Sigmoid colon (tissue), 6 donors: ENCODE measurements at regions not wholly inside any gene's neighbourhood (a gene's known extent, or its start where the extent isn't known, plus 50 kb on each side); places are given as distances from the start of the nearest gene placed in this dataset.

Experiments
- DNase-seq: peaks from one replicate; pipeline ENCODE4 v3.0.0-alpha.2; 2019
- H3K27ac ChIP-seq, 4 donors: fragments of 200-600 bp; sonication (generic); one replicate each; pipeline ENCODE4 v1.5.1; 2016 to 2019; ENCODE audit warnings: mild to moderate bottlenecking in 1 of 4
- H3K27me3 ChIP-seq, 3 donors: fragments of 200-600 bp; sonication (generic); one replicate each; pipeline ENCODE4 v1.5.1; 2019; ENCODE audit warnings: mild to moderate bottlenecking in 1 of 3
- H3K36me3 ChIP-seq, 4 donors: fragments of 200-600 bp; sonication (generic); one replicate each; pipeline ENCODE4 v1.5.1; 2016 to 2019
- H3K4me1 ChIP-seq, 4 donors: fragments of 200-600 bp; sonication (generic); one replicate each; pipeline ENCODE4 v1.5.1; 2017 to 2019
- H3K4me3 ChIP-seq, 4 donors: fragments of 200-600 bp; sonication (generic); one replicate each; pipeline ENCODE4 v1.5.1; 2017 to 2019; ENCODE audit warnings: mild to moderate bottlenecking in 2 of 4, moderate library complexity in 1 of 4
- H3K9me3 ChIP-seq, 4 donors: fragments of 200-600 bp in 3 of 4; sonication (generic) in 3 of 4; one replicate each; pipeline versions ENCODE4 v1.5.1 to v1.6.1; 2013 to 2019
- CTCF ChIP-seq, 4 experiments: fragments of 450-650 bp in 3 of 4; fragments of 200-600 bp in 1 of 4; IDR thresholded peaks; one replicate each; pipeline ENCODE4 v1.5.1; 2016 to 2019; ENCODE audit warnings: antibody characterized with exemption in 4 of 4, mild to moderate bottlenecking in 3 of 4, moderate library complexity in 2 of 4
- EP300 ChIP-seq, 4 donors: sonication (generic); formaldehyde crosslinking; IDR thresholded peaks; one replicate each; pipeline ENCODE4 v1.6.1; 2017; ENCODE audit warnings: antibody characterized with exemption in 4 of 4
- POLR2A ChIP-seq, 2 donors: fragments of 450-650 bp; IDR thresholded peaks; one replicate each; pipeline ENCODE4 v1.6.1; 2016; ENCODE audit warnings: antibody characterized with exemption in 2 of 2, mild to moderate bottlenecking in 2 of 2, moderate library complexity in 2 of 2
- POLR2AphosphoS5 ChIP-seq, 4 donors: sonication (generic); formaldehyde crosslinking; IDR thresholded peaks; one replicate each; pipeline ENCODE4 v1.6.1; 2017; ENCODE audit warnings: antibody characterized with exemption in 4 of 4
- WGBS, 2 donors: extraction: QIAGEN DNeasy Blood & Tissue Kit; methylation state at CpG; one replicate each; pipeline ENCODE4 v1.1.7; 2013; 5-methylcytosine and 5-hydroxymethylcytosine counted together
- intact Hi-C: fragments of 100-400 bp; cut with DNase I; formaldehyde crosslinking; loops from one replicate; pipeline ENCODE4 v1.15.1; 2023
- donor health status: healthy with polysubstance abuse.
- donor health status: healthy.

GRCh38 chr1:194341587-194341986 lies 1155.2 kb upstream of the B3GALT2 start:
- H3K9me3 ChIP-seq = no peaks in the 10 kb centered on the region
- no peak overlapping the region for H3K27ac ChIP-seq
- no peaks in the 10 kb centered on the region for H3K36me3 ChIP-seq
- H3K27me3 ChIP-seq = no peaks in the 10 kb centered on the region
- H3K4me3 ChIP-seq = no peak overlapping the region
- DNase-seq = no peak
- TF ChIP-seq EP300 (IDR thresholded peaks at IDR 0.05) = no peak
- TF ChIP-seq POLR2AphosphoS5 (IDR thresholded peaks at IDR 0.05) = no peak
- TF ChIP-seq CTCF (IDR thresholded peaks at IDR 0.05) = no peak
- TF ChIP-seq POLR2A (IDR thresholded peaks at IDR 0.05) = no peak
- intact Hi-C loops = no loop called here
- 95 to 99% methylated on average over 1 of the region's 1 CpG for WGBS, 2 donors
- H3K4me1 ChIP-seq = no peaks in the 10 kb centered on the region

GRCh38 chr1:194339471-194339870 lies 1153.1 kb upstream of the B3GALT2 start:
- Histone ChIP-seq H3K4me1 (no peaks in the 10 kb centered on the region), H3K27ac (no peak overlapping the region), H3K4me3 (no peak overlapping the region), H3K9me3 (no peaks in the 10 kb centered on the region), H3K36me3 (no peaks in the 10 kb centered on the region), H3K27me3 (no peaks in the 10 kb centered on the region)
- no peak for DNase-seq
- intact Hi-C loops = no loop called here
- 77 to 87% methylated on average over 2 of the region's 2 CpGs for WGBS, 2 donors
- TF ChIP-seq CTCF (IDR thresholded peaks at IDR 0.05) = no peak
- TF ChIP-seq EP300 (IDR thresholded peaks at IDR 0.05) = no peak
- no peak for TF ChIP-seq POLR2A (IDR thresholded peaks at IDR 0.05)
- no peak for TF ChIP-seq POLR2AphosphoS5 (IDR thresholded peaks at IDR 0.05)

- Histone ChIP-seq H3K9me3 (no peaks in the 10 kb centered on the region), H3K4me3 (no peak overlapping the region), H3K27me3 (no peaks in the 10 kb centered on the region), H3K4me1 (no peaks in the 10 kb centered on the region), H3K27ac (no peak overlapping the region), H3K36me3 (no peaks in the 10 kb centered on the region)
- TF ChIP-seq POLR2A (IDR thresholded peaks at IDR 0.05) (no peak), POLR2AphosphoS5 (IDR thresholded peaks at IDR 0.05) (no peak), EP300 (IDR thresholded peaks at IDR 0.05) (no peak), CTCF (IDR thresholded peaks at IDR 0.05) (no peak)
- intact Hi-C loops = no loop called here
- DNase-seq = no peak
- whole genome bisulfite sequencing, 2 donors = 36 to 46% methylated on average over 1 of the region's 1 CpG
These were observed 1152.0 kb upstream of the B3GALT2 start for GRCh38 chr1:194338241-194338948.

- no peaks in the 10 kb centered on the region for H3K27me3 ChIP-seq
- intact Hi-C loops = no loop called here
- H3K36me3 ChIP-seq = no peaks in the 10 kb centered on the region
- DNase-seq = no peak
- H3K4me3 ChIP-seq = no peak overlapping the region
- no peaks in the 10 kb centered on the region for H3K4me1 ChIP-seq
- no peak for TF ChIP-seq CTCF (IDR thresholded peaks at IDR 0.05)
- TF ChIP-seq POLR2A (IDR thresholded peaks at IDR 0.05) = no peak
- TF ChIP-seq POLR2AphosphoS5 (IDR thresholded peaks at IDR 0.05) = no peak
- H3K27ac ChIP-seq = no peak overlapping the region
- WGBS, 2 donors = 92 to 96% methylated on average over 3 of the region's 3 CpGs
- no peaks in the 10 kb centered on the region for H3K9me3 ChIP-seq
These were observed 1146.8 kb upstream of the B3GALT2 start for GRCh38 chr1:194333240-194333639.

- Histone ChIP-seq H3K36me3 (no peaks in the 10 kb centered on the region), H3K27ac (no peak overlapping the region), H3K27me3 (no peaks in the 10 kb centered on the region), H3K9me3 (no peaks in the 10 kb centered on the region), H3K4me1 (no peaks in the 10 kb centered on the region), H3K4me3 (no peak overlapping the region)
- intact Hi-C loops = no loop called here
- TF ChIP-seq POLR2AphosphoS5 (IDR thresholded peaks at IDR 0.05) = no peak
- TF ChIP-seq CTCF (IDR thresholded peaks at IDR 0.05) = no peak
- TF ChIP-seq POLR2A (IDR thresholded peaks at IDR 0.05) = no peak
- no peak for TF ChIP-seq EP300 (IDR thresholded peaks at IDR 0.05)
- WGBS, 2 donors = 90 to 91% methylated on average over 2 of the region's 2 CpGs
- DNase-seq = no peak
These were observed 1145.3 kb upstream of the B3GALT2 start for GRCh38 chr1:194331758-194332157.
